ENCODE measurements at regions not wholly inside any gene's neighbourhood (a gene's known extent, or its start where the extent isn't known, plus 50 kb on each side); places are given as distances from the start of the nearest gene placed in this dataset.

- no peak for DNase-seq
Measured at GRCh38 chr1:34618381-34618780, 136.5 kb upstream of the GJB5 start.

- no peak for DNase-seq
Measured at GRCh38 chr1:34619256-34619655, 135.6 kb upstream of the GJB5 start.

GRCh38 chr1:34621916-34622315, 132.9 kb upstream of the GJB5 start:
- no peak for DNase-seq

GRCh38 chr1:34625521-34626015, 129.3 kb upstream of the GJB5 start:
- no peak for DNase-seq

- DNase-seq, result no peak
Measured at GRCh38 chr1:34627465-34628240, 127.2 kb upstream of the GJB5 start.

- no peak for DNase-seq
Measured at GRCh38 chr1:34631126-34631525, 123.7 kb upstream of the GJB5 start.

GRCh38 chr1:34639701-34640100, 115.1 kb upstream of the GJB5 start:
- no peak for DNase-seq

GRCh38 chr1:34640654-34641401, 114.0 kb upstream of the GJB5 start:
- DNase-seq, result no peak

- DNase-seq, result no peak
Measured at GRCh38 chr1:34642679-34643078, 112.2 kb upstream of the GJB5 start.

- no peak for DNase-seq
Measured at GRCh38 chr1:34645109-34645688, 109.6 kb upstream of the GJB5 start.

GRCh38 chr1:34645919-34646318, 108.9 kb upstream of the GJB5 start:
- DNase-seq, result no peak

GRCh38 chr1:34648501-34648900, 106.3 kb upstream of the GJB5 start:
- DNase-seq, result no peak

GRCh38 chr1:34650090-34650489, 104.8 kb upstream of the GJB5 start:
- no peak for DNase-seq

GRCh38 chr1:34650800-34651199, 104.0 kb upstream of the GJB5 start:
- no peak for DNase-seq

- DNase-seq, result no peak
Measured at GRCh38 chr1:34653110-34653509, 101.7 kb upstream of the GJB5 start.

- DNase-seq, result no peak
Measured at GRCh38 chr1:34655206-34655874, 99.5 kb upstream of the GJB5 start.

- no peak for DNase-seq
Measured at GRCh38 chr1:34655875-34656240, 99.0 kb upstream of the GJB5 start.

- DNase-seq, result no peak
Measured at GRCh38 chr1:34656299-34656698, 98.5 kb upstream of the GJB5 start.

GRCh38 chr1:34656731-34657130, 98.1 kb upstream of the GJB5 start:
- no peak for DNase-seq

- no peak for DNase-seq
Measured at GRCh38 chr1:34657266-34657665, 97.6 kb upstream of the GJB5 start.

- DNase-seq, result no peak
Measured at GRCh38 chr1:34657849-34658248, 97.0 kb upstream of the GJB5 start.

- DNase-seq, result no peak
Measured at GRCh38 chr1:34663031-34663430, 91.8 kb upstream of the GJB5 start.

- no peak for DNase-seq
Measured at GRCh38 chr1:34668063-34668462, 86.8 kb upstream of the GJB5 start.
